ENCODE measurements at regions not wholly inside any gene's neighbourhood (a gene's known extent, or its start where the extent isn't known, plus 50 kb on each side); places are given as distances from the start of the nearest gene placed in this dataset.

- no peak for DNase-seq (ENCODE audit: low spot score)
- H3K27ac Mint-ChIP-seq (ENCODE audit: unreplicated experiment) = no peak overlapping the region
- no peaks in the 10 kb centered on the region for H3K27me3 Mint-ChIP-seq (ENCODE audit: unreplicated experiment)
- H3K9me3 Mint-ChIP-seq (ENCODE audit: unreplicated experiment) = no peaks in the 10 kb centered on the region
- TF ChIP-seq, protein P1, sequence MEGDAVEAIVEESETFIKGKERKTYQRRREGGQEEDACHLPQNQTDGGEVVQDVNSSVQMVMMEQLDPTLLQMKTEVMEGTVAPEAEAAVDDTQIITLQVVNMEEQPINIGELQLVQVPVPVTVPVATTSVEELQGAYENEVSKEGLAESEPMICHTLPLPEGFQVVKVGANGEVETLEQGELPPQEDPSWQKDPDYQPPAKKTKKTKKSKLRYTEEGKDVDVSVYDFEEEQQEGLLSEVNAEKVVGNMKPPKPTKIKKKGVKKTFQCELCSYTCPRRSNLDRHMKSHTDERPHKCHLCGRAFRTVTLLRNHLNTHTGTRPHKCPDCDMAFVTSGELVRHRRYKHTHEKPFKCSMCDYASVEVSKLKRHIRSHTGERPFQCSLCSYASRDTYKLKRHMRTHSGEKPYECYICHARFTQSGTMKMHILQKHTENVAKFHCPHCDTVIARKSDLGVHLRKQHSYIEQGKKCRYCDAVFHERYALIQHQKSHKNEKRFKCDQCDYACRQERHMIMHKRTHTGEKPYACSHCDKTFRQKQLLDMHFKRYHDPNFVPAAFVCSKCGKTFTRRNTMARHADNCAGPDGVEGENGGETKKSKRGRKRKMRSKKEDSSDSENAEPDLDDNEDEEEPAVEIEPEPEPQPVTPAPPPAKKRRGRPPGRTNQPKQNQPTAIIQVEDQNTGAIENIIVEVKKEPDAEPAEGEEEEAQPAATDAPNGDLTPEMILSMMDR (IDR thresholded peaks at IDR 0.05; ENCODE audit: unreplicated experiment) = no peak
- no peak overlapping the region for H3K4me3 Mint-ChIP-seq (ENCODE audit: unreplicated experiment)
- no peaks in the 10 kb centered on the region for H3K36me3 Mint-ChIP-seq (ENCODE audit: low read depth, unreplicated experiment)
- no peaks in the 10 kb centered on the region for H3K4me1 Mint-ChIP-seq (ENCODE audit: unreplicated experiment)
Measured at GRCh38 chr4:127097061-127097460, 535.7 kb upstream of the INTU start.

GRCh38 chr4:127102361-127102760 lies 530.4 kb upstream of the INTU start:
- TF ChIP-seq, protein P1 (IDR thresholded peaks at IDR 0.05; ENCODE audit: unreplicated experiment) = no peak
- H3K9me3 Mint-ChIP-seq (ENCODE audit: unreplicated experiment) = peaks cover 3% of the 10 kb centered on the region
- H3K4me1 Mint-ChIP-seq (ENCODE audit: unreplicated experiment) = peaks cover 10% of the 10 kb centered on the region
- no peaks in the 10 kb centered on the region for H3K27me3 Mint-ChIP-seq (ENCODE audit: unreplicated experiment)
- H3K36me3 Mint-ChIP-seq (ENCODE audit: low read depth, unreplicated experiment) = no peaks in the 10 kb centered on the region
- DNase-seq (ENCODE audit: low spot score) = no peak
- H3K4me3 Mint-ChIP-seq (ENCODE audit: unreplicated experiment) = no peak overlapping the region
- no peak overlapping the region for H3K27ac Mint-ChIP-seq (ENCODE audit: unreplicated experiment)

- Mint-ChIP-seq H3K9me3 (ENCODE audit: unreplicated experiment) (peaks cover 5% of the 10 kb centered on the region), H3K36me3 (ENCODE audit: low read depth, unreplicated experiment) (no peaks in the 10 kb centered on the region), H3K27ac (ENCODE audit: unreplicated experiment) (no peak overlapping the region), H3K27me3 (ENCODE audit: unreplicated experiment) (no peaks in the 10 kb centered on the region), H3K4me3 (ENCODE audit: unreplicated experiment) (no peak overlapping the region), H3K4me1 (ENCODE audit: unreplicated experiment) (peaks cover 10% of the 10 kb centered on the region)
- no peak for DNase-seq (ENCODE audit: low spot score)
- TF ChIP-seq, protein P1 (IDR thresholded peaks at IDR 0.05; ENCODE audit: unreplicated experiment) = no peak
Measured at GRCh38 chr4:127103681-127104115, 529.1 kb upstream of the INTU start.

GRCh38 chr4:127113844-127114362 lies 518.9 kb upstream of the INTU start:
- H3K4me3 Mint-ChIP-seq (ENCODE audit: unreplicated experiment) = no peak overlapping the region
- H3K9me3 Mint-ChIP-seq (ENCODE audit: unreplicated experiment) = no peaks in the 10 kb centered on the region
- H3K4me1 Mint-ChIP-seq (ENCODE audit: unreplicated experiment) = no peaks in the 10 kb centered on the region
- H3K36me3 Mint-ChIP-seq (ENCODE audit: low read depth, unreplicated experiment) = no peaks in the 10 kb centered on the region
- no peak for DNase-seq (ENCODE audit: low spot score)
- TF ChIP-seq, protein P1 (IDR thresholded peaks at IDR 0.05; ENCODE audit: unreplicated experiment) = no peak
- no peaks in the 10 kb centered on the region for H3K27me3 Mint-ChIP-seq (ENCODE audit: unreplicated experiment)
- no peak overlapping the region for H3K27ac Mint-ChIP-seq (ENCODE audit: unreplicated experiment)

- H3K4me3 Mint-ChIP-seq (ENCODE audit: unreplicated experiment) = no peak overlapping the region
- TF ChIP-seq, protein P1 (IDR thresholded peaks at IDR 0.05; ENCODE audit: unreplicated experiment) = no peak
- H3K4me1 Mint-ChIP-seq (ENCODE audit: unreplicated experiment) = no peaks in the 10 kb centered on the region
- no peaks in the 10 kb centered on the region for H3K27me3 Mint-ChIP-seq (ENCODE audit: unreplicated experiment)
- H3K36me3 Mint-ChIP-seq (ENCODE audit: low read depth, unreplicated experiment) = no peaks in the 10 kb centered on the region
- H3K9me3 Mint-ChIP-seq (ENCODE audit: unreplicated experiment) = no peaks in the 10 kb centered on the region
- H3K27ac Mint-ChIP-seq (ENCODE audit: unreplicated experiment) = no peak overlapping the region
- no peak for DNase-seq (ENCODE audit: low spot score)
Measured at GRCh38 chr4:127118681-127119080, 514.1 kb upstream of the INTU start.
